HG02759 (cell line): ENCODE measurements at regions not wholly inside any gene's neighbourhood (a gene's known extent, or its start where the extent isn't known, plus 50 kb on each side); places are given as distances from the start of the nearest gene placed in this dataset.

Experiments used
- ATAC-seq: cut with Tn5 transposase; IDR thresholded peaks from one replicate; pipeline ENCODE4 v1.9.1; 2021; ENCODE audit warnings: mild to moderate bottlenecking, moderate library complexity; ENCODE audit not compliant: unreplicated experiment

DNA sequence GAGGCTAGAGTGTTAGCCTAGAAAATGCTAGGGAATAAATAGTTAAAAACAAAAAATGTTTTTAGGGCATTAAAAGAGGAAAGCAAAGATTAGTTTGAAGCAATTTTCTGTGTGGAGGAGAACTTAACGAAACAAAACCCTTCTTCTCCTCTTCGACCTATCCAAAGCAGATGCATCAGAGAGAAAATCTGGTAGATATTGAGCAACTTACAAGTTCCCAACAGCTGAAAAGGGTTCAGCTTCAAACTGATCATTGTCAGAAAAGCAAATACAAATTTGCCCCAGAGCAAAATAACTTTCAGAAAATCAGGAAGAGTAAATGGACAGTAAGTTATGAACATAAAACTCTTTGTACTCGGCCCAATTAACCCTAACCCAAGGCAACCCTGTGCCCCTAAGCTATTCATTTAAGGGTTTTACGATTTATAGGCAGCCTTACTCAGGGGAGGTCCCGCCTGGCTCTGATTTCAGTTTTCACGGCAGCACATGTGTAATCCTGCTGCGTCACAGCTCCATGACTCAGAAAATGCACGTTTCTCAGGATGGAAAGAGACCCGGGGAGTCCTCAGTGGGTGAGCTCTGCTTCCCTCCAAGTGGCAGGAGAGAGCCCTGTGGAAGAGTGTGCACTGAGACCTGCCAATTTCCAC is 405.7 kb upstream of the SALL1 start:
- no peak for ATAC-seq

- no peak for ATAC-seq
Measured at GRCh38 chr16:51553910-51554309, 402.8 kb upstream of the SALL1 start.

DNA sequence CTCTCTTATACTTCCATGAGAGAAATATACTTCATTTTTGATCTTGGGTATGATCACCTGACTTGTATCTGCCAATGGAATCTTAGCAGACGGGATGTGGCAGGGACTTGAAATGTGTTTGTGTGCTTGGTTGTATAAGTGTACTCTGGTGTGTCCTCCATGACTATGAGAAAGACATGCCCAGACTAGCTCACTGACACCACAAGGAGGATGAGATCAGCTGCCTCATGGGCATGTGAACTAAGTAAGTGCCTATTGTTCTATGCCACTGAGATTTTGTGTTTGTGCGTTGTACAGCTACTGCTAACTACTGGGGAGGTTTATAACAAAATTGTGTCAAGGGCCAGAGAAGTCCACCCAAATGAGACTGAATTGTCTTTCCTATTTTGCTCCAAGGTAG is 402.2 kb upstream of the SALL1 start:
- ATAC-seq, result no peak

- ATAC-seq, result no peak
Measured at GRCh38 chr16:51550800-51551347, 399.8 kb upstream of the SALL1 start.

DNA sequence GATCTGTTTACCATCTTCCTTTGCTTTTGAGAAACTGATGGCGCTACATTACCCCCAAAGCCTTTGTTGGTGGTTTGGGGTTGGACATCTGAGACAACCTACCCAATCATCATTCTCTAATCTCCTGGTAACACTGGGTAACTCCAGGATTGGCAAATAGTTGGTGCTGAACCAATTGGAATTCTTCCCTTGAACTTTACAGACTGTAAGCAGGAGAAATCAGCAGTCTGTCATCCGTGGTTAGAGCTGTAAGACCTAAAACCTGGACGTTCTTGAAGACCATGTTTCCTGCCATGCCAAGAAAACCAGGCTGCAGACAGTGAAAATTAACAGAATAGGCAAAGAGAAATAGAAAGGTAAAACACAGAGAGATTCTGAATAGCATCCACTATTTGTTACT is 398.8 kb upstream of the SALL1 start:
- no peak for ATAC-seq

- no peak for ATAC-seq
Measured at GRCh38 chr16:51545951-51546350, 394.9 kb upstream of the SALL1 start.

GRCh38 chr16:51544851-51545467 is 393.9 kb upstream of the SALL1 start:
- no peak for ATAC-seq

DNA sequence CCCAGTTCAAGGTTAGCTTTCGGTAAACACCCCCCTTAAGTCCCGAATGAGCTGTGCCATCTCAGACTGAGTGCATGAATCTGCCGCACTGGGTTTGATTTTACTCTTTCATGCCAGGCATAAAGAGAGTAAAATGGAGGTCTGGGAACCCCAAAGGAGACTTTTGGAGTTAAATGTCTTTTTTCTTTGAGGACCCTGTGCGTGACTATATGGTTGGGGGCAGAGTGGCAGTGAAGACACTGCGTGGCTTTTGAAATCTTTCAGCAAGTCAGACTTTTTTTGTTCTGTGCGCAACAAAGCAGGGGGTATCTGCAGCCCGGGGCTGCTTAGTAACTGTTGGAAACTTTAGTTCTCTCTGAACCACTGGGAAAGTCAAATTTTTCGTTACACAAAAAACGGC is 392.9 kb upstream of the SALL1 start:
- no peak for ATAC-seq

DNA sequence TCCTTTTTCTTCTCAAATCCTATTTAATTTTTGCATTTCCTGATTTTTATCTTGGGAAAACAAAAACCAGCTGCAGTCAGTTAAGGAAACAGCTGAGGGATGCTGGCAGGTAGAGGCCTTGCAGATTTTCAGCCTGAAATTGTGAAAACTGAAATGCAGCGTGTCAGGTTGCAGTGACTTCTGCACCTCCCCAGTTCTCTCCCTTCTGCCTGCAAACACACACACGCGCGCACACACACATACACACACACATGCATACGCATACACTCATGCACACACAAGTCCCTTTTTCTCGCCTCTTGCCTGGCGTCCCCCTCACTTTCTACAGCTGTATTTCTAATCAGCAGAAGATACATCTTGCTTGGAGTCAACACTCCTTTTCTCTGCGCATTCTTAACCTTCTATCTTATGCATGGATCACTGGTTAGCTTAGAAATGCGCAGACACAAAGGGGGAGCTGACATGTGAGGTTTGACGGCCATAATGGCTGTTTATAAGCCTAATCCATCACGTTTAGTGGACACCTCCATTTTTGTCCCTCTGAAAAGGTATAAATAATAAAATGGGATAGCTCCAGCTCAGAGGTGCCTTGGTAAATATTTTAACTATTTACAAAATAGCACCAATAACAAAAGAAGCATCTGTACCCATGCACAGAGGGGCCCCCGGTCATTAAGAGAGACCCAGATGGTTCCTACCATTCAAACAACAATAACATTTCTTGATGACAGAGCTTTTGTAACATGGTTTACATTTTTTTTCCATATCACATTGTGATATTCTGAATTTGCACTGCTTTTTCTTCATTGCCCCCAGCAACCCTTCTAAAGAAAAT is 392.1 kb upstream of the SALL1 start:
- no peak for ATAC-seq

DNA sequence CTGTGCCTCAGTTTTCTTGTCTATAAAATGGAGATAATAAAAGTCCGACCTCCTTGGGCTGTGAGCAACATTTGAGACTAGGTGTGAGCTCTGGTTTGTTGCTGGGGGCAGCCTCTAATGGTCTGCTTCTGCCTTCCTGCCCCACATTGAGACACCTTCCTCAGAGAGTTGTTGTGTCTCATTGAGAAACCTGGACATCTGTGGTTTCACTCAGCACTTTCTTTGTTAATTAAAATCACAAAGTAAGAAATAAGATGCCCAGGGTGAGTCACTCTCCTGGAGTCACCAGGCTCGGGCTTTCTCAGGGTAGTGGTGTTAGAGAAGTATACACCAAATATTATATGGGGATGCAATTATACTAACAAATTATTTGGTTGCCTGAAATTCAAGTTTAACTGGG is 389.2 kb upstream of the SALL1 start:
- ATAC-seq, result no peak

DNA sequence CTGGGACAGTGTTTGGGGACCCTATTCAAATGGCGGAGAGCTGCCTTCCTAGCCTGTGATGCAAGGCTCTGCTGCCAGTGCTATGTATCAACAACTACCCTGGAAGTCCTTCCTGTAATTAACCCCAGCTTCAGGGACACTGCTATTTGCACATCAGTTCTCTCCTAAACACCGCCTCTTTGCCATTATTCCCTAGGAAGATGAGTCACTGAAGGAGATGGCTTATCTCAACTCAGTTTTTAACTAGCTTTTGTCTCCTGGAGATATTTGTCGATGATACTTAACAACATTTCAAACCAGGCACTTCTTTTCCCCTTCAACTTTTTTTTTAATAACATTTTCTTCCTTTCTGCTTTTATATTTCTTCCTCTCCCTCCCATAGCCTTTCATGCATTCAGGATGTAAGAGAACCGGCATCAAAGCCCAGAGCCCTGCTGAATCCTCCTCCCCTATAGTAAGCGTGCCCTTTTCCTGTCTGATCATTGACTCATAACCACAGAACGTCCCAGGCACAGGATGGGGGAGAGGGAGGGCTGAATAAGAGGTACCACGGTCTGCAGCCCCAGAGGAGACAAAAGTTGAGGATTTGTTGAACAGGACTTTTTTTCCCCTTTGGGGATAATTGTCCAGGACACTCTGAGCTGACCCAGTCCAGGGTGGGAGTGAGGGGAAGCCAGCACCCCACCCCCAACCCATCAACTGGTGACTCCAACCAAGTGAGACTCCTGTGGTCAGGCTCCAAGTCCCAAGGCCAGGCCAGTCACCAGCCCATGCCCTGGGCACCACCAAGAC is 387.8 kb upstream of the SALL1 start:
- ATAC-seq, result no peak

GRCh38 chr16:51535591-51535990 is 384.5 kb upstream of the SALL1 start:
- no peak for ATAC-seq

DNA sequence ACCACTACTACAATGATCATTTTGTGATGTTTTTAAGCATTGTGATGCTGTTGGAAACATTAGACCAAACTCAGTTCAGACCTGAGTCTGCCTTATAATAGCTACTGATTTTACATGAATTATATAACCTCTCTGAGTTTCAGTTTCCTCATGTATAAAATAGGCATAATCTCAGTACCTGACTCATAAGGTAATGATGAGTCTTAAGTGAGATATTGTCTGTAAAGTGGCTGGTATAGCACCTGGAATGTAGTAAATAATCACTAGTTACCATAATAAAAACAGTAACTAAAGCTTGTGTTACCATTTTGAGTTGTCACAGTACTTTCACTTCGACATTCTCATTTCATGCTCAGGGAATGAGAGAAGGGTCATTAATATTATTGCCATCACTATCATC is 381.5 kb upstream of the SALL1 start:
- no peak for ATAC-seq

DNA sequence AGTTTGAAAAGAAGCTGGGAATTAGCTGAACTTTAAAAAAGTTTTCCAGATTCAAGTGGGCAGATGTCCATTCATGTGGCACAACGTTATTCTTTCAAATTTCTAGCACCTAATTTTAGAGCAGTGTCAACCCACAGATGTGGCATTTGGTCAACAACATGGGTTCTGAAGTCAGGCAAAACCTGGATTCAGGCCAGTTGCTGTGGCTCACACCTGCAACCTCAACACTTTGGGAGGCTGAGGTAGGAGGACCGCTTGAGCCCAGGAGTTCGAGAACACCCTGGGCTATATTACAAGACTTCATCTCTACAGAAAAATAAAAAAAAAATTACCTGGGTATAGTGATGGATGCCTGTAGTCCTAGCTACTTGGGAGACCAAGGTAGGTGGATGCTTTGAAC is 380.2 kb upstream of the SALL1 start:
- ATAC-seq, result no peak

DNA sequence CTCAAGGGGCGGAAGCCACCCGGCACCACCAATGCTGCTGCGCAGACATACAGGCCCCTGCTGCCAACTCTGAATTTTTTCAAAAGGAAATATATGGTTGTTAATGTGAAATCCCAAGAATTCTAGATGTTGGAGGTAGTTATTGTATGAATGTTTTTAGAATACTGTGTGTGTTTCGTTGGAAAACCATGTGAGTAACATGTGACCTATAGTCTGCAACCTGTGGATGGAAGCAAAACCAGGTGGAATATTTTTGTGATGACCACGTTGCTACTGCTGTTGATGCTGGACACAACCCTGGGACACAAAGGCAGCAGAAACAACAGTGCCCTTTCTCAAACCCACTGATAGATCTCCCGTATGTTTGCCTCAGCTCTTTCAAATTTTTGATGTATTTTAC is 376.3 kb upstream of the SALL1 start:
- ATAC-seq, result no peak

GRCh38 chr16:51526621-51527020 is 375.6 kb upstream of the SALL1 start:
- no peak for ATAC-seq

GRCh38 chr16:51524555-51525373 is 373.7 kb upstream of the SALL1 start:
- no peak for ATAC-seq

DNA sequence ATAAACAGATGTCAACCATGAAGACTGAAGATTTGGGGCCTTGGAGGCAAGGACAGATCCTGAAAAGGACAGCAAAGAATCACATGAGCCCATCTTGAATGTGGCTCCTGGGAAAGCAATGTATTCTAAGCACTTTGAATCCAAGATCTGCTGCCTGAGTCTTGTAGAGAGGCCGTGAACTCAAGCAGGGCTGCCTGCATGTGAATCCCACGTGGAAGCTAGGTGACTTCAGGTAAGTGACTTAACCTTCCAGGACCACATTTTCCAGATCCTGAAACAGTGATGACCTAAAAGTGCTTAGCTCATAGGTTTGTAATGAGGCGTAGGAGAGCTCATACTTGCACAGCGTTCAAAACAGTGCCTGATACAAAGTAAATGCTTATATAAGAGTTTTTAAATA is 373.0 kb upstream of the SALL1 start:
- no peak for ATAC-seq

GRCh38 chr16:51523400-51523799 is 372.3 kb upstream of the SALL1 start:
- no peak for ATAC-seq

DNA sequence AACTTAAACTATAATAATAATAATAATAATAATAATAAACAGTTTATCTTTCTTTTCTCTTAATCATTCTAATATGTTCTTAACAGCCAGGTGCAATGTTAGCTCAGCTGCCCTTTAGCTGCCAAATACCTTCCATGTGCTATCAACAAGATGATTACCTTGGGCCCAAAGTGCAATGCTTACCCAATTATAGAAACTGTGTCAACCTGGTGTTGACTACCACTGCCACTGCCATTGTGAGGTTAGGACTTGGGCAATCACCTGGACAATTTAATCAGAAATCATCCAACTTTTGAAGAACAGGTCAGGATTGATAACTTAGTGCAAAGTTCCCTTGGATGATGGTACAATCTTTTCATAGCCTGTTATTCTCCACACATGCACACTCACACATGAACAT is 371.8 kb upstream of the SALL1 start:
- no peak for ATAC-seq
